Stomach (tissue), 4 donors: ENCODE measurements at regions not wholly inside any gene's neighbourhood (a gene's known extent, or its start where the extent isn't known, plus 50 kb on each side); places are given as distances from the start of the nearest gene placed in this dataset.

Experiments
- EP300 ChIP-seq: sonication (generic); formaldehyde crosslinking; IDR thresholded peaks from one replicate; pipeline ENCODE4 v1.6.1; 2017; ENCODE audit warnings: antibody characterized with exemption
- POLR2AphosphoS5 ChIP-seq, 3 donors: sonication (generic); formaldehyde crosslinking; IDR thresholded peaks; one replicate each; pipeline ENCODE4 v1.6.1; 2016; ENCODE audit warnings: antibody characterized with exemption in 3 of 3

DNA sequence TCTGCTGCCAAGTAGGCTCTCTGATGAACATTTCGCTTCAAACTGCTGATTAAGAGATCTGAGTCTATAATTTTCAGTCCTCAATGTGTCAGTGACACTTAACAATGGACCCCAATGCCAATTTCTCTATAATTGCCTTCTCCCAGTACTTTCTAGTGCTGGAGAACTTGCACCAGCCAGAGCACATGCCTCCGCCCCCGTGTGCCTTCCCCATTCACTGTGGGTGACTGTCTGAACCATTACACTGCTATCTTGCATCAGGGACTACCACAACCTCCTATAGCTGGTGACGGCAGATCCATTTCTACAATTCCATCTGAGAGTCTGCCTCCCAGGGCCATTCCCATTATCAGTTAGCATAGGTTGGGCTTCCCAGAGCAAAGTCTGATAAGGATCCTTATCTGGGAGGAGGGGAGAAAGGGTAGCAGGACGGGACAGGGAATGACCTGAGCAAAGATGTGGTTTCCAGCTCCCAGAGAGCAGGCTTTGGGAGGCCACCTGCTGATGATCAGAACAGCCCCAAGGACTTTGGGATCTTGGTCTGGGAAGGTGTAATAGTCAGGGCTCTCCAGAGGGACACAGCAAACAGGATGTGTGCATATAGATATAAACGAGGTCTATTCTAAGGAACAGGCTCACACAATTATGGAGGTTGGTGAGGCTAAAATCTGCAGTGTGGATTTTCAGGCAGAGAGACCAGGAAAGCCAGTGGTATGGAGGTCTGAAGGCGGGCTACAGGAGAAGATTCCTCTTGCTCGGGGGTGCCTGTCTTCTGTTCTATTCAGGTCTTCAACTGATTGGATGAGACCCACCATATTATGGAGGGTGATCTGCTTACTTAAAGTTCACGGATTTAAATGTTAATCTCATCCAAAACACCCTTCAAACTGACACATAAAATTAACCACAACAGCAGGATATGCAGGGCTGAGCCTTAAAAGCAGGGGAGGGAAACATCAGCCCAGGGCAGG, 238.2 kb downstream of the PTPRU start:
- TF ChIP-seq EP300 (no peak), POLR2AphosphoS5 (IDR thresholded peaks at IDR 0.05) (no peak)
